Osteoblast (primary cell): ENCODE measurements at regions not wholly inside any gene's neighbourhood (a gene's known extent, or its start where the extent isn't known, plus 50 kb on each side); places are given as distances from the start of the nearest gene placed in this dataset.

Experiments
- DNase-seq: peaks from one replicate; pipeline ENCODE4 v3.0.0; 2011; ENCODE audit warnings: low spot score, mixed read lengths; ENCODE audit not compliant: insufficient read length; ENCODE audit errors: missing footprints
- H2AFZ ChIP-seq: 2 replicates; pipeline ENCODE4 v1.6.0; 2011; ENCODE audit warnings: mild to moderate bottlenecking, low read length
- H3K27ac ChIP-seq: 2 replicates; pipeline ENCODE4 v1.5.1; 2011; ENCODE audit warnings: mild to moderate bottlenecking, low read depth, low read length, moderate library complexity
- H3K27me3 ChIP-seq: 2 replicates; pipeline ENCODE4 v1.6.0; 2012; ENCODE audit warnings: mild to moderate bottlenecking, control low read depth, inconsistent platforms, low read length, moderate library complexity; ENCODE audit not compliant: insufficient read depth
- H3K36me3 ChIP-seq: 2 replicates; pipeline ENCODE4 v1.5.1; 2011; ENCODE audit warnings: mild to moderate bottlenecking, low read length, control low read depth, moderate library complexity; ENCODE audit not compliant: insufficient read depth
- H3K4me1 ChIP-seq: 2 replicates; pipeline ENCODE4 v1.5.1; 2011; ENCODE audit warnings: mild to moderate bottlenecking, low read length, control low read depth, moderate library complexity; ENCODE audit not compliant: insufficient read depth
- H3K4me2 ChIP-seq: 2 replicates; pipeline ENCODE4 v1.6.0; 2011; ENCODE audit warnings: mild to moderate bottlenecking, low read length; ENCODE audit not compliant: insufficient read depth
- H3K4me3 ChIP-seq: fragments of 200-600 bp; sonication (generic); 3 replicates; pipeline ENCODE4 v1.5.1; 2012; ENCODE audit warnings: mild to moderate bottlenecking, low read length, inconsistent platforms; ENCODE audit not compliant: insufficient read depth
- H3K79me2 ChIP-seq: 2 replicates; pipeline ENCODE4 v1.6.0; 2012; ENCODE audit warnings: mild to moderate bottlenecking, low read length, control low read depth, inconsistent platforms; ENCODE audit not compliant: insufficient read depth
- H3K9me3 ChIP-seq: 2 replicates; pipeline ENCODE4 v1.5.1; 2011; ENCODE audit warnings: low read depth, low read length, control low read depth
- H4K20me1 ChIP-seq: 2 replicates; pipeline ENCODE4 v1.6.0; 2012; ENCODE audit warnings: mild to moderate bottlenecking, low read length, control low read depth; ENCODE audit not compliant: insufficient read depth
- TF ChIP-seq, protein P1 (sequence below): IDR thresholded peaks from 2 replicates; pipeline ENCODE4 v1.5.1; 2011; ENCODE audit warnings: mild to moderate bottlenecking, low read depth, low read length, moderate library complexity; ENCODE audit errors: extremely low read depth

DNA sequence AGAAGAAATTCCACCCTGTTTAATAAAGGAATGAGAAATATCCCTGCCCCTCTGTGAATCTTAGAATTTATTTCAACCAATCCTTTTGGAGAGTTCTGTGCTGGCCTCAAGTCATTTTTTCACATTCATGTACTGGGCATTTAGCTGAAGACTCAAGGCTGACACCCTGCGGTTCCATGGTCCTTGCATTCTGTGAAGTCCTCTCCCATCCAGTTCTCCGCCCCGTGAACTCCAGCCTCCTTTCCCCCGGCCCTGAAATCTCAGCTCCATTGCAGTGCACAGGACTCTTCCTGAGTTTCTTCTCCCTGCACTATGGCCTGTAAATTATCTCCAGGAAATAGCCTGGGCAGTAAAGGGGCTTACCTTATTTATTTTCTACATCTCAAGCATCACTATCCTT, 183.0 kb upstream of the KCND2 start:
- TF ChIP-seq, protein P1, sequence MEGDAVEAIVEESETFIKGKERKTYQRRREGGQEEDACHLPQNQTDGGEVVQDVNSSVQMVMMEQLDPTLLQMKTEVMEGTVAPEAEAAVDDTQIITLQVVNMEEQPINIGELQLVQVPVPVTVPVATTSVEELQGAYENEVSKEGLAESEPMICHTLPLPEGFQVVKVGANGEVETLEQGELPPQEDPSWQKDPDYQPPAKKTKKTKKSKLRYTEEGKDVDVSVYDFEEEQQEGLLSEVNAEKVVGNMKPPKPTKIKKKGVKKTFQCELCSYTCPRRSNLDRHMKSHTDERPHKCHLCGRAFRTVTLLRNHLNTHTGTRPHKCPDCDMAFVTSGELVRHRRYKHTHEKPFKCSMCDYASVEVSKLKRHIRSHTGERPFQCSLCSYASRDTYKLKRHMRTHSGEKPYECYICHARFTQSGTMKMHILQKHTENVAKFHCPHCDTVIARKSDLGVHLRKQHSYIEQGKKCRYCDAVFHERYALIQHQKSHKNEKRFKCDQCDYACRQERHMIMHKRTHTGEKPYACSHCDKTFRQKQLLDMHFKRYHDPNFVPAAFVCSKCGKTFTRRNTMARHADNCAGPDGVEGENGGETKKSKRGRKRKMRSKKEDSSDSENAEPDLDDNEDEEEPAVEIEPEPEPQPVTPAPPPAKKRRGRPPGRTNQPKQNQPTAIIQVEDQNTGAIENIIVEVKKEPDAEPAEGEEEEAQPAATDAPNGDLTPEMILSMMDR: peak; percentile 20
- no peaks in the 10 kb centered on the region for H3K9me3 ChIP-seq
- no peak overlapping the region for H3K4me3 ChIP-seq
- H3K27me3 ChIP-seq: no peaks in the 10 kb centered on the region
- H3K4me1 ChIP-seq: no peaks in the 10 kb centered on the region
- H3K36me3 ChIP-seq: no peaks in the 10 kb centered on the region
- DNase-seq: no peak
- H4K20me1 ChIP-seq: no peaks in the 10 kb centered on the region
- H3K79me2 ChIP-seq: no peaks in the 10 kb centered on the region
- no peak overlapping the region for H3K4me2 ChIP-seq
- no peak overlapping the region for H3K27ac ChIP-seq
- no peak overlapping the region for H2AFZ ChIP-seq

DNA sequence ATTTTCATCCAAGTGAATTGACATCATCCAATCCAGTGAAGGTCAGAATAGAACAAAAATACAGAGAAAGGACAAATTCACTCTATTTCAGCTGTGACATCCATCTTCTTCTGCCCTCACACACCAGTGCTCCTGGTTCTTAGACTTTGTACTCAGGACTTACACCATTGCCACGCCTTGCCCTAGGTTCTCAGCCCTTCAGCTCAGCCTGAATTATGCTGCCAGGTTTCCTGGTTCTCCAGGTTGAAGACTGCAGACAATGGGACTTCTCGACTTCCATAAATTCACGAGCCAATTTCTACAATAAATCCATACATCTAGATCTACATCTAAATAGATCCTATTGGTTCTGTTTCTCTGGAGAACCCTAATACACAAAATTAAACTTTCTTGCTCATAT, 181.2 kb upstream of the KCND2 start:
- Histone ChIP-seq H3K27me3 (no peaks in the 10 kb centered on the region), H4K20me1 (no peaks in the 10 kb centered on the region), H3K4me3 (no peak overlapping the region), H3K4me1 (no peaks in the 10 kb centered on the region), H3K79me2 (no peaks in the 10 kb centered on the region), H3K4me2 (no peak overlapping the region), H3K36me3 (no peaks in the 10 kb centered on the region), H2AFZ (no peak overlapping the region), H3K27ac (no peak overlapping the region), H3K9me3 (no peaks in the 10 kb centered on the region)
- TF ChIP-seq, protein P1: no peak
- DNase-seq: no peak

DNA sequence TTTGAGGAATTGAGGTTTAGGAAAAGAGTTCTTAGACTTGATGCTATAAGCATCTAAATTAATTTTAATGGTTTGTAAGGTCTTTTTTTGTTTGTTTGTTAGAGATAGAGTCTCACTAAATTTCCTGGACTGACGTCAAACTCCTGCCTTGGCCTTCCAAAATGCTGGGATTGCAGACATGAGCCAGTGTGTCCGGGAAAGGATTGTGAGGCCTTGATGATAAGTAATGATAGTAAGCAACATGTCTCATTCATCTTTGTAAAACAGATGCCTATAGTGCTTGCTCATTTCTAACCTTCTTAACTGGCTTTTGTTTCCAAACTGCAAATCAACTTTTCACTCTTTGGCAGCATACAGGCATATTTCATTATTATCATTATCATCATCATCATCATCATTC, 176.0 kb upstream of the KCND2 start:
- TF ChIP-seq, protein P1: no peak
- Histone ChIP-seq H3K9me3 (no peaks in the 10 kb centered on the region), H4K20me1 (no peaks in the 10 kb centered on the region), H3K79me2 (no peaks in the 10 kb centered on the region), H3K27me3 (no peaks in the 10 kb centered on the region), H2AFZ (no peak overlapping the region), H3K4me1 (no peaks in the 10 kb centered on the region), H3K27ac (no peak overlapping the region), H3K4me2 (no peak overlapping the region), H3K36me3 (no peaks in the 10 kb centered on the region), H3K4me3 (no peak overlapping the region)
- DNase-seq: no peak

DNA sequence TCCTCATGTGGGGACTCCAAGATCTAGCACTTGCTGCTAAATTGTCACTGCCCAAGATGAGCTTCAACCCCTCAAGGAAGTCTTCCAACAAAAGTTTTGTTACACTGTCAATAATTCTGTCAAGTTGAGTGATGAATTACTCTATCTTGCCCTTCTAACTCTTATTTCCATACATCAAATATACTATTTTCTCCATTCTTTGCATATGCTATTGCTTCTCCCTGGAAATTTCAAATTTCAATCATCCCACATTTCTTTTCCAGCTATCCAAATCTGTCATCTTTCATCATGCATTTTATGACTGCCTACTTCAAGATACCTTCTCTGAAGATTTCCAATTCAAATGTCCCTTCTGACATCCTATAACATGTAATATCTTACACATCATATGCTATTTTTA, 175.2 kb upstream of the KCND2 start:
- Histone ChIP-seq H3K4me1 (no peaks in the 10 kb centered on the region), H2AFZ (no peak overlapping the region), H3K79me2 (no peaks in the 10 kb centered on the region), H3K27me3 (no peaks in the 10 kb centered on the region), H3K4me3 (no peak overlapping the region), H3K27ac (no peak overlapping the region), H3K9me3 (no peaks in the 10 kb centered on the region), H4K20me1 (no peaks in the 10 kb centered on the region), H3K36me3 (no peaks in the 10 kb centered on the region), H3K4me2 (no peak overlapping the region)
- TF ChIP-seq, protein P1: no peak
- no peak for DNase-seq
